ENCODE measurements at regions not wholly inside any gene's neighbourhood (a gene's known extent, or its start where the extent isn't known, plus 50 kb on each side); places are given as distances from the start of the nearest gene placed in this dataset.

DNA sequence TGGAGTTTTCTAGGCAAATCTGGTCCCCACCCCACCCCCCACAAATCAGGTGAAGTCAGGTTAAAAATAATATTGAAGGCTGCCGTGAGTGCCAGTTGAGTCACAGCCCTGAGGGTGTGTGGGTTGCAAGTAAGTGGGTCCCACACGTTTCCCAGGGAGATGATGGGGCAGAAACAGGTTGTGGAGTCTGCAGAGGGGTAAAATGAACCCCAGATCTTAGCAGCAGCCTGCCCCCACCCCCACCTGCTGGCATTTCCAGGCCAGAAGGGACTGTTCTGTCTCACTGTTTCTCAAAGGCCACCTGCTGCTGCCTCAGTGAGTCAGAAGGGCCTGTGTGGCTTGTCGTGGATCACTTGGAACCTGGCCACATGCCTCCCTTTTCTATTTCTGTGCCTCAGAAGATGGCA is 59.8 kb upstream of the SMNDC1 start:
- H3K27ac Mint-ChIP-seq = no peak overlapping the region
- no peaks in the 10 kb centered on the region for H3K9me3 Mint-ChIP-seq (ENCODE audit: low read depth)
- no peak overlapping the region for H3K4me3 Mint-ChIP-seq (ENCODE audit: low read depth)
- DNase-seq (ENCODE audit: low spot score, unreplicated experiment) = no peak
- no peaks in the 10 kb centered on the region for H3K36me3 Mint-ChIP-seq (ENCODE audit: insufficient read depth)
- TF ChIP-seq CTCF (IDR thresholded peaks at IDR 0.05; ENCODE audit: unreplicated experiment) = no peak
- H3K27me3 Mint-ChIP-seq = peaks cover 6% of the 10 kb centered on the region
- H3K4me1 Mint-ChIP-seq (ENCODE audit: low read depth) = peaks cover 11% of the 10 kb centered on the region

DNA sequence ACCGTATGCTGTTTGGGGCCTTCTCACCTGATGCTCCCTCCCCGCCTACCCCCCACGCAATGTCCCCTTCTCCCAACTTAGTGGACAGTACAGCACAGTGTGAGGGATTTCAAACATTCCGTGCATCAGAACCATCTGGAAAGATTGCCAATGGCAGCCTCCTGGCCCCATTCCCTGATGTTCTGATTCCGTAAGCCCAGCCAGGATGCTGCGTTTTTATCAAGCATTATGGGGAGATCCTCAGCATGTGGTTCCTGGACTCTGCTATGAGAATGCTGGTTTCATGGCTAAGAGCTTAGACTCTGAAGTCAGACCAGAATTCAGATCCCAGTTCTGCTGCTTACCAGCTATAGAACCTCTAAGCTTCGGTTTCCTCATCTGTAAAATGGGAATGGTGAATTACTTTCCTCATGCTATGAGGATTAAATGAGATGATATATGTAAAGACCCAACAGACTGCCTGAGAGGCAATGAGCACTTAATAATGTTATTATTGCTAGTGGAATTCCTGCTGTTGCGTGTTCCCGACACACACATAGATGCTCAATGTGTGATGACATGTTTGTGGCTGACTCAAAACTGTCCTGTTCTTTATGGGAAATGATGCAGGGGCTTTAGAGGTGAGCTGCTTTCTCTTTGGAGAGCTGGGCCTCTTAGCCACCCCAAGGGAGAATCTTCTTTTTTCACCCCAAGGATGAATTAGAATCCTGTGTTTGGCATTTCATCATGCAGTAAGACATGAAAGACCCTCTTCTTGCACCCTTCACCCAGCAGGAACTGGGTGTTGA is 60.8 kb upstream of the SMNDC1 start:
- no peak overlapping the region for H3K4me3 Mint-ChIP-seq (ENCODE audit: low read depth)
- DNase-seq (ENCODE audit: low spot score, unreplicated experiment) = no peak
- no peaks in the 10 kb centered on the region for H3K36me3 Mint-ChIP-seq (ENCODE audit: insufficient read depth)
- no peak for TF ChIP-seq CTCF (IDR thresholded peaks at IDR 0.05; ENCODE audit: unreplicated experiment)
- H3K27me3 Mint-ChIP-seq = peaks cover 6% of the 10 kb centered on the region
- no peak overlapping the region for H3K27ac Mint-ChIP-seq
- H3K9me3 Mint-ChIP-seq (ENCODE audit: low read depth) = no peaks in the 10 kb centered on the region
- peaks cover 11% of the 10 kb centered on the region for H3K4me1 Mint-ChIP-seq (ENCODE audit: low read depth)

DNA sequence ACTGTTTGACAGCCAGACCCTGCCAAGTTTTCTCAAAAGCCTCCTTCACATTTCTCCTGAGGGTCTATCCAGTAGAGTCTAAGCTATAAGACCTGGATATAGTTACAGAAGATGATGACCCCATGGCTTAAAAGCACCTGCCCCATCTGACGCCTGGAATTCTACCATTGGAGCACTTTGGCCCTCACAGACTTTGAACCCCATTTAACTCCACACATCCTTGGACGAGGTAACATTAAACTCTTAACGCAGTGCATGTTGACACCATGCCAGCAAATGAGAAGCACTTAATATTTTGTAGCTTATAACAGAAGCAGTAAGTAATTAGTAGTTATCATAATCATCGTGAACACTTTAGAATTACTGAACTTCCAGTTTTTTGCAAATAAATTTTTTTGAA is 61.9 kb upstream of the SMNDC1 start:
- no peak overlapping the region for H3K4me3 Mint-ChIP-seq (ENCODE audit: low read depth)
- TF ChIP-seq CTCF (IDR thresholded peaks at IDR 0.05; ENCODE audit: unreplicated experiment) = no peak
- H3K4me1 Mint-ChIP-seq (ENCODE audit: low read depth) = peaks cover 11% of the 10 kb centered on the region
- DNase-seq (ENCODE audit: low spot score, unreplicated experiment) = no peak
- no peaks in the 10 kb centered on the region for H3K9me3 Mint-ChIP-seq (ENCODE audit: low read depth)
- H3K36me3 Mint-ChIP-seq (ENCODE audit: insufficient read depth) = no peaks in the 10 kb centered on the region
- peaks cover 6% of the 10 kb centered on the region for H3K27me3 Mint-ChIP-seq
- H3K27ac Mint-ChIP-seq = no peak overlapping the region

DNA sequence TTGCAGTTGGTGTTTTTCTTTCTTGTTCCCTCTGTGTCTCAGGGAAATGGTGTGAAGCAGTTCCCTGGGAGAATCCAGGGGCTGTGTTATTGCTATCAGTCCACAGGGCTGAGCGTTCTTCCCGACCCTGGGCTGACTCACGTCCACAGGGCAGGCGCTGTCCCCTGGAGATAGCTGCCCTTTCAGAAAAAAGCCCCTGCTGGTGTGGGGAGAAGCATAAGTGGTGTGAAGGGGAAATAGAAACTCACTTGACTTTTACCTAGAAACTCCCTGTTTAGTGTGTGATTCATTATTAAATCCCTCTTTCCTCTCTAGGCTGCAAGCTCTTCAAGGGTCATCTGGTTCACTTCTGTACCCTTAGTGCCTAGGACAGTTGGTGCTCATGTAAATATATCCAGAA is 63.3 kb upstream of the SMNDC1 start:
- Mint-ChIP-seq H3K36me3 (ENCODE audit: insufficient read depth) (no peaks in the 10 kb centered on the region), H3K27me3 (no peaks in the 10 kb centered on the region), H3K27ac (peak overlapping the region; percentile 38), H3K4me3 (ENCODE audit: low read depth) (no peak overlapping the region), H3K4me1 (ENCODE audit: low read depth) (peaks cover 9% of the 10 kb centered on the region), H3K9me3 (ENCODE audit: low read depth) (no peaks in the 10 kb centered on the region)
- no peak for DNase-seq (ENCODE audit: low spot score, unreplicated experiment)
- TF ChIP-seq CTCF (IDR thresholded peaks at IDR 0.05; ENCODE audit: unreplicated experiment) = no peak

DNA sequence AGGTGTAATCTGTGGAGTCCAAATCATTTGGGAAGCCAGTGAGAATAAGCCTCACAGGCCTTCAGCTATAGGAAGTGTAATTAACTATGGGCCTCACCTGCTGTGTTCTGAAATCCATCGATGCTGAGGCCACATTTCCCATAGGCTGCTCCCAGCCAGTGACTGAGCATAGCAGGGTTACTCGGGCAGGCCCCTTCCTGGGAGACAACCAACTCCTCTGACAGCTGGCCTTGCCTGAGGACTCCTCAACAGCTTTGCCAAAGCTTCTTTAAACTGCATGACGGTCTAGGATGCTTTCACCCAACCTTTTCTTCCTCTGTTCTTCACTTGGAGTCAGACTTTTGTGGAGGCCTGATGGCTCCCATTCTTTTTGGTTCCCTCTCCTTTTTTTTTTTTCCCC is 63.8 kb upstream of the SMNDC1 start:
- Mint-ChIP-seq H3K27me3 (no peaks in the 10 kb centered on the region), H3K36me3 (ENCODE audit: insufficient read depth) (no peaks in the 10 kb centered on the region), H3K4me3 (ENCODE audit: low read depth) (no peak overlapping the region), H3K9me3 (ENCODE audit: low read depth) (no peaks in the 10 kb centered on the region), H3K27ac (no peak overlapping the region), H3K4me1 (ENCODE audit: low read depth) (peaks cover 9% of the 10 kb centered on the region)
- no peak for DNase-seq (ENCODE audit: low spot score, unreplicated experiment)
- no peak for TF ChIP-seq CTCF (IDR thresholded peaks at IDR 0.05; ENCODE audit: unreplicated experiment)
